GM21576 (cell line): ENCODE measurements at regions not wholly inside any gene's neighbourhood (a gene's known extent, or its start where the extent isn't known, plus 50 kb on each side); places are given as distances from the start of the nearest gene placed in this dataset.
"Not testable (repeated sequence)": the region's sequence is repeated elsewhere in the genome, so short reads cannot be mapped to it uniquely, and the experiment has no call there.

Source experiments
- ATAC-seq: cut with Tn5 transposase; IDR thresholded peaks from one replicate; pipeline ENCODE4 v1.9.1; 2021; ENCODE audit warnings: mild to moderate bottlenecking, moderate library complexity; ENCODE audit not compliant: unreplicated experiment

GRCh38 chr7:68559518-68559917, 1038.8 kb upstream of the AUTS2 start:
- no peak for ATAC-seq

- no peak for ATAC-seq
Measured at GRCh38 chr7:68562323-68562899, 1035.9 kb upstream of the AUTS2 start.

- no peak for ATAC-seq
Measured at GRCh38 chr7:68564306-68565135, 1033.8 kb upstream of the AUTS2 start.

GRCh38 chr7:68571286-68571685, 1027.0 kb upstream of the AUTS2 start:
- ATAC-seq, result no peak

GRCh38 chr7:68573271-68574005, 1024.8 kb upstream of the AUTS2 start:
- ATAC-seq, result no peak

GRCh38 chr7:68576366-68576765, 1021.9 kb upstream of the AUTS2 start:
- ATAC-seq, result no peak

GRCh38 chr7:68581417-68581816, 1016.9 kb upstream of the AUTS2 start:
- no peak for ATAC-seq

- no peak for ATAC-seq
Measured at GRCh38 chr7:68587599-68587998, 1010.7 kb upstream of the AUTS2 start.

- no peak for ATAC-seq
Measured at GRCh38 chr7:68601826-68602225, 996.4 kb upstream of the AUTS2 start.

GRCh38 chr7:68604541-68604940, 993.7 kb upstream of the AUTS2 start:
- ATAC-seq, result no peak

- no peak for ATAC-seq
Measured at GRCh38 chr7:68610701-68611100, 987.6 kb upstream of the AUTS2 start.

GRCh38 chr7:68613405-68613804, 984.9 kb upstream of the AUTS2 start:
- no peak for ATAC-seq

- ATAC-seq, result no peak
Measured at GRCh38 chr7:68613897-68614296, 984.4 kb upstream of the AUTS2 start.

GRCh38 chr7:68619526-68619925, 978.7 kb upstream of the AUTS2 start:
- ATAC-seq, result no peak

GRCh38 chr7:68622500-68622899, 975.8 kb upstream of the AUTS2 start:
- ATAC-seq, result no peak

GRCh38 chr7:68623030-68623429, 975.2 kb upstream of the AUTS2 start:
- ATAC-seq, result no peak

- no peak for ATAC-seq
Measured at GRCh38 chr7:68627247-68627864, 970.9 kb upstream of the AUTS2 start.

- ATAC-seq, result not testable (repeated sequence)
Measured at GRCh38 chr7:68630914-68631313, 967.4 kb upstream of the AUTS2 start.

- no peak for ATAC-seq
Measured at GRCh38 chr7:68640103-68640502, 958.2 kb upstream of the AUTS2 start.

GRCh38 chr7:68642727-68643126, 955.5 kb upstream of the AUTS2 start:
- no peak for ATAC-seq

- no peak for ATAC-seq
Measured at GRCh38 chr7:68663392-68663791, 934.9 kb upstream of the AUTS2 start.
